Testis (tissue), 2 donors: ENCODE measurements at regions not wholly inside any gene's neighbourhood (a gene's known extent, or its start where the extent isn't known, plus 50 kb on each side); places are given as distances from the start of the nearest gene placed in this dataset.

Source experiments
- CTCF ChIP-seq, 3 experiments: fragments of 450-650 bp in 2 of 3; fragments of 200-600 bp in 1 of 3; sonication (generic) in 1 of 3; IDR thresholded peaks; one replicate each; pipeline ENCODE4 v1.5.1; 2016 to 2019; ENCODE audit warnings: antibody characterized with exemption in 3 of 3, mild to moderate bottlenecking in 2 of 3, moderate library complexity in 1 of 3
- POLR2A ChIP-seq: fragments of 450-650 bp; IDR thresholded peaks from one replicate; pipeline ENCODE4 v1.6.1; 2017; ENCODE audit warnings: antibody characterized with exemption, mild to moderate bottlenecking, moderate library complexity

GRCh38 chr18:67282796-67283195 is 233.7 kb downstream of the DSEL start:
- TF ChIP-seq POLR2A, result no peak
- TF ChIP-seq CTCF (IDR thresholded peaks at IDR 0.05), result no peak
